Heart right ventricle (tissue), 16 donors: ENCODE measurements at regions not wholly inside any gene's neighbourhood (a gene's known extent, or its start where the extent isn't known, plus 50 kb on each side); places are given as distances from the start of the nearest gene placed in this dataset.

Source experiments
- ATAC-seq, 8 donors: fragments of 200-7000 bp; cut with Tn5 transposase; one replicate each; pipeline ENCODE4 v1.9.1; 2020; ENCODE audit warnings: mild to moderate bottlenecking in 8 of 8, moderate library complexity in 8 of 8, moderate number of reproducible peaks in 1 of 8
- DNase-seq, 2 donors: peaks; one replicate each; pipeline ENCODE4 v3.0.0-alpha.2; 2020
- H3K27ac ChIP-seq, 10 donors: fragments of 200-600 bp; sonication (generic) in 2 of 10; one replicate each; pipeline versions ENCODE4 v1.5.0 to v1.8.0; 2020 to 2022; ENCODE audit warnings: mild to moderate bottlenecking in 3 of 10
- H3K27me3 ChIP-seq, 7 donors: fragments of 200-600 bp; one replicate each; pipeline ENCODE4 v1.8.0; 2021 to 2022; ENCODE audit warnings: mild to moderate bottlenecking in 2 of 7
- H3K36me3 ChIP-seq, 9 donors: fragments of 200-600 bp; sonication (generic) in 1 of 9; one replicate each; pipeline versions ENCODE4 v1.5.0 to v1.8.0; 2020 to 2022; ENCODE audit warnings: mild to moderate bottlenecking in 2 of 9
- H3K4me1 ChIP-seq, 9 donors: fragments of 200-600 bp; sonication (generic) in 1 of 9; one replicate each; pipeline versions ENCODE4 v1.5.0 to v1.8.0; 2020 to 2022; ENCODE audit warnings: mild to moderate bottlenecking in 4 of 9
- H3K4me3 ChIP-seq, 10 donors: fragments of 200-600 bp; sonication (generic) in 2 of 10; one replicate each; pipeline versions ENCODE4 v1.5.0 to v1.8.0; 2020 to 2022; ENCODE audit warnings: mild to moderate bottlenecking in 7 of 10, moderate library complexity in 2 of 10
- H3K9me3 ChIP-seq, 11 donors: fragments of 200-600 bp in 10 of 11; sonication (generic) in 2 of 11; one replicate each; pipeline versions ENCODE4 v1.5.0 to v1.8.0; 2013 to 2022; ENCODE audit warnings: mild to moderate bottlenecking in 2 of 11, control low read depth in 1 of 11, moderate library complexity in 1 of 11
- WGBS, 2 donors: extraction: QIAGEN DNeasy Blood & Tissue Kit; methylation state at CpG; one replicate each; pipeline ENCODE4 v1.1.7; 2013; ENCODE audit warnings: inconsistent platforms in 1 of 2; 5-methylcytosine and 5-hydroxymethylcytosine counted together
- intact Hi-C, 10 donors: fragments of 100-400 bp; cut with DNase I; formaldehyde crosslinking; loops; one replicate each; pipeline versions ENCODE4 v1.11.1 to v1.14.2; 2022
- TF ChIP-seq, protein P1 (sequence below), 9 donors: fragments of 200-600 bp; sonication (generic) in 2 of 9; IDR thresholded peaks; one replicate each; pipeline versions ENCODE4 v1.5.0 to v1.8.0; 2021 to 2022; ENCODE audit warnings: antibody characterized with exemption in 9 of 9, mild to moderate bottlenecking in 5 of 9, moderate library complexity in 1 of 9
- donor health status: Arrhythmogenic right ventricular cardiomyopathy.
- donor health status: ischemic (EF 13 %, LVEDD 7.1; RV severe dilation, severe dysfunction).
- donor health status: healthy with polysubstance abuse.
- donor health status: DM: no; HTN: yes; CAD: no.
- donor health status: DM: no; HTN: no; CAD: no.
- donor health status: ischemic (EF 25% LVEDD 6.9; RV normal size, moderate dysfunction).
- donor health status: ischemic (EF 25% LVEDD 5.7; RV mildly dilated, moderate dysfunction).
- donor health status: healthy.
- donor health status: DM: yes; HTN: yes; CAD: no.
- donor health status: Ischemic cardiomyopathy.
- donor health status: ischemic (EF 35%, LVEDD 5.7; RV mildly dilated, moderate dysfunction).
- donor health status: nonischemic (EF 11% LVEDD 7.7; RV severe dilation, severe dysfunction).
- donor health status: DM: yes; HTN: yes; CAD: no.
- donor health status: PGD.
- donor health status: ischemic (EF 29% LVEDD 5.4; RV normal size, mild dysfunction).
- donor health status: nonischemic (EF 23%, LVEDD 6.1; RV moderate dilation, normal function).

DNA sequence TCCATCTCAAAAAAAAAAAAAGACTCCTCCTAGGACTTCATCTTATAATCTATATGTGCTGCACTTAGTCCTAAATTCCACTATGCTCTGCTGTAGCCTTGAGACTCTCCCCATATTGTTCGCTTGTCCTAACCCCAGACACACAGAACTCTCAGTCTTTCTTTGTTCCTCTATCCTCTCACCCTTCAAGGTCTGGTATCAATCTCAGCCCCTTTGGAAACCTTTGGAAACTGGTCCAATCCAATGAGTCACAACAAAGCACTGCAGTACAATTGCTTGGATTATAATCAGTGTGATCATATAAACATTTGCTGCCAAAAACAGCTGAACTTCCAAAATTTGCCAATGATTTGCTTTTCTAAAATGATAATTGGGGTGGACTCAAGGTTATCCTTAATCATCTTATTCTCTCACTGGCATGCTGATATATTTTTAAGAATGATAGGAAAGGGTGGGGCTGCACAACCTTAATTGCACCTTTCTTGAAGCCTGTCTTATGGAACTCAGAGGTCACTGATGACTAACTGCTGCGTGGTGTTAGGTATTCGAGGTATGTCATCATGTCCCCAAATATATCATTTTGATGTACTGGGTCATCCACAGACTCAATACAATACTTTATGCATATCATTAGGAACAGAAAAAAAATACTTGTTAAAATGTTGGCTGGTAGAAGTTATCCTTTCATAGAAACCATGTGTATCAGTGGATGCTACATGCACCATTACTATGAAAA is 756.7 kb downstream of the NR2F2 start:
- no peak for ATAC-seq
- H3K36me3 ChIP-seq = no peaks in the 10 kb centered on the region
- H3K4me1 ChIP-seq = no peaks in the 10 kb centered on the region
- TF ChIP-seq, protein P1, sequence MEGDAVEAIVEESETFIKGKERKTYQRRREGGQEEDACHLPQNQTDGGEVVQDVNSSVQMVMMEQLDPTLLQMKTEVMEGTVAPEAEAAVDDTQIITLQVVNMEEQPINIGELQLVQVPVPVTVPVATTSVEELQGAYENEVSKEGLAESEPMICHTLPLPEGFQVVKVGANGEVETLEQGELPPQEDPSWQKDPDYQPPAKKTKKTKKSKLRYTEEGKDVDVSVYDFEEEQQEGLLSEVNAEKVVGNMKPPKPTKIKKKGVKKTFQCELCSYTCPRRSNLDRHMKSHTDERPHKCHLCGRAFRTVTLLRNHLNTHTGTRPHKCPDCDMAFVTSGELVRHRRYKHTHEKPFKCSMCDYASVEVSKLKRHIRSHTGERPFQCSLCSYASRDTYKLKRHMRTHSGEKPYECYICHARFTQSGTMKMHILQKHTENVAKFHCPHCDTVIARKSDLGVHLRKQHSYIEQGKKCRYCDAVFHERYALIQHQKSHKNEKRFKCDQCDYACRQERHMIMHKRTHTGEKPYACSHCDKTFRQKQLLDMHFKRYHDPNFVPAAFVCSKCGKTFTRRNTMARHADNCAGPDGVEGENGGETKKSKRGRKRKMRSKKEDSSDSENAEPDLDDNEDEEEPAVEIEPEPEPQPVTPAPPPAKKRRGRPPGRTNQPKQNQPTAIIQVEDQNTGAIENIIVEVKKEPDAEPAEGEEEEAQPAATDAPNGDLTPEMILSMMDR (IDR thresholded peaks at IDR 0.05) = no peak
- no peak overlapping the region for H3K4me3 ChIP-seq
- DNase-seq = no peak
- no peak overlapping the region for H3K27ac ChIP-seq
- H3K27me3 ChIP-seq = peaks cover 0 to 21% (median 3%) of the 10 kb centered on the region in 7 donors
- no peaks in the 10 kb centered on the region for H3K9me3 ChIP-seq
- intact Hi-C loops = no loop called here
- 65 to 67% methylated on average over 3 of the region's 3 CpGs for WGBS, 2 donors

DNA sequence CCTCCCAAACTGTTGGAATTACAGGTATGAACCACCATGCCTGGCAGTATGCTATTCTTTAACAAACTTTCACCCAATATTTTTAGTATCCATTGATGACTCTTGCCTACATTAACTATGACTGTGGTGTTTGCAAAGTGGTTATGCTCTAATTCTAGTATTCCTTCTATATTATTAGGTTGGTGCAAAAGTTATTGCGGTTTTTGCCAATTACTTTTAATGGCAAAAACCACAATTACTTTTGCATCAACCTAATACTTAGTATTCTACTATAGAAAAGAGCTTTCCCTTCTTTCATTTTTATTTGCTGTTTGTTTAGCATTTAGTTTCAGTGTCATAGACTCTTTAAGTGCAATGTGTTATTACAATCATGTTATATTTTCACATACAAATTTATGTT is 760.6 kb downstream of the NR2F2 start:
- Histone ChIP-seq H3K27me3 (peaks cover 0 to 3% (median 0%) of the 10 kb centered on the region in 7 donors), H3K4me1 (no peaks in the 10 kb centered on the region), H3K4me3 (no peak overlapping the region), H3K27ac (no peak overlapping the region), H3K9me3 (no peaks in the 10 kb centered on the region), H3K36me3 (no peaks in the 10 kb centered on the region)
- intact Hi-C loops = loop anchor here in 1 of 10 donors (10.0 kb wide), 2 partner anchors 64 to 166 kb away; no protein-coding TSS in a partner anchor
- no peak for ATAC-seq
- WGBS, 2 donors = 90 to 95% methylated on average over 1 of the region's 1 CpG
- TF ChIP-seq, protein P1 (IDR thresholded peaks at IDR 0.05) = no peak
- DNase-seq = no peak

DNA sequence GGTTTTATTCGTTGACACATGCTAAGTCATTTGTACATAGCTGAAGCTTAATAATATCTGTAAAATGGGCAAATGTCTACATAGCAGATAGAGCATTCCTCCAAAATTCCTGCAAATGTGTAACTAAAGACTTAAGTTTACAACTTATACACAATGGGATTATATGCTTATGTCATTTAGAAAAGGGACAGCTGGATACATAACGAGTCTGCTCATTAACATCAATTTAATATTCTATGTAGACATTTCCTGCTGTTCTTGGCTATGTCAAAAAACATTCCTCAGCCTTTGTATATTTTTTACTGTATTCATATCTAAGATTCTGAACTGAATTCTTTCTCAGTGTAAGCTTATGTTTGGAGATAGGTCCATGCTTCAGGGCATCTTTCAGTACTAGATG is 762.2 kb downstream of the NR2F2 start:
- intact Hi-C loops = loop anchor here in 1 of 10 donors (10.0 kb wide), 2 partner anchors 62 to 168 kb away; no protein-coding TSS in a partner anchor

DNA sequence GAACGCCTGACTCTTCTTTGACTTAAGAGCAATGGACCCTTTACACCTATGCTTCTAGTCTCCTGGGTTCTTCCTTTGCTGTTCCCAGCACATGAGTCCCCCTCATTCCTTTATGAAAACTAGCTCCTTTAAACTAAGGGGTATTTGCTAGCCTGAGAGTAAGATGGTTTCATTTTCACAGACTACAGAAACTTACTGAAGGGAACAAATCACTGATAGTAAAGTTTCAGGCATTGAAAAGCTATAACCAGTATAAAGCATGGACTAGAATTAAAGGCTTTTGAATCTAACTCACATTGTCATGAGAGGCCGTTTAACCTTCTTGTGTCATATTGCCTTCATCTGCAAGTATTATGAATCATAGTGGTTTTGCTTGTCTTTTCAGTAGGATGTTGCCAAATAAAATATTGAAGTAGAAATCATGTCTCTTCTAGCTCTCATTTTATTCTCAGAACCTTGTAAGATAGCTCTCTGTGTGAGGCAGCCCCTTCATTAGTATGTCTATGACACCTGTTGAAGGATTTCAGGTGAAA is 765.9 kb downstream of the NR2F2 start:
- 45 to 55% methylated on average over 2 of the region's 2 CpGs for WGBS, 2 donors
- no peaks in the 10 kb centered on the region for H3K36me3 ChIP-seq
- TF ChIP-seq, protein P1 (IDR thresholded peaks at IDR 0.05) = no peak
- DNase-seq (no peak), ATAC-seq (no peak)
- no peaks in the 10 kb centered on the region for H3K27me3 ChIP-seq
- no peaks in the 10 kb centered on the region for H3K4me1 ChIP-seq
- H3K9me3 ChIP-seq = peaks cover 0 to 5% (median 0%) of the 10 kb centered on the region in 11 donors
- intact Hi-C loops = loop anchor here in 1 of 10 donors (10.0 kb wide), 2 partner anchors 58 to 172 kb away; no protein-coding TSS in a partner anchor
- no peak overlapping the region for H3K27ac ChIP-seq
- no peak overlapping the region for H3K4me3 ChIP-seq

More for the DNA sequence above, 762.2 kb downstream of the NR2F2 start:
- no peak overlapping the region for H3K27ac ChIP-seq
- DNase-seq = no peak
- no peaks in the 10 kb centered on the region for H3K4me1 ChIP-seq
- TF ChIP-seq, protein P1 (IDR thresholded peaks at IDR 0.05) = no peak
- 67 to 84% methylated on average over 2 of the region's 2 CpGs for WGBS, 2 donors
- H3K36me3 ChIP-seq = no peaks in the 10 kb centered on the region
- peaks cover 0 to under 1% (median 0%) of the 10 kb centered on the region in 11 donors for H3K9me3 ChIP-seq
- no peak for ATAC-seq
- no peak overlapping the region for H3K4me3 ChIP-seq
- H3K27me3 ChIP-seq = peaks cover 0 to 3% (median 0%) of the 10 kb centered on the region in 7 donors
